ENCODE measurements at regions not wholly inside any gene's neighbourhood (a gene's known extent, or its start where the extent isn't known, plus 50 kb on each side); places are given as distances from the start of the nearest gene placed in this dataset.

DNA sequence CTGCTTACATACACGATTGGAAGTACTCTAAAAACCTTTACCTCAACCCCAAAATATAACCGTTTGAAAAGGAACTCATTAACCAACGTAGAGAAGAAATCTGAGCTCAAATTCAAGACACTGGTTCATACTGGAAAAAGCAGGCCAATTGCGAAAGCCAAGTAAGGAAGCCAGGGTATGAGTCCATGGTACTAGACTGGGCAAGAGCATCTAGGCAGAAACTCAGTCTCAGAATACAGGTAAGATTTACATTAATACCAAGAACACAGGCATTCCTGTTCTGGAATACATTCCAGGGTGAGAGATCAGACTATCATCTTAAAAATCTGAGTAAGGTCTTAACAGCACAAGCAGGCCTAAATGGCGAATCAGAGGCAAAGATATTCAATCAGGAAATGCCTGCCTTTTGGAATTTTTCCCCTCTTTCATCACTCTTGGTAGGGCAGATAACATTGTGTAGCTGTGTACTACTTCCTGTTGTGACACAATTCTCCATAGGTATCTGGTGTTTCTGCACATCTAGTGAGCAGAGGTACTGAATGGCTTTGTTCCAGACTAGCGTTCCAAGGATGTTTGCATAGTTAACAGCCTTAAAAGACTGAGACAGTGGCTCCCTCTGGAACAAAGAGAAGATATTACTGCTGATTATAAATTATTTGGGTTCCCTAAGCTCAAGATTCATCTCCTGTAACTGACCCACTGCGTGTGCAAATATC is 311.3 kb downstream of the PCDH19 start:
- Histone ChIP-seq H3K9me3 (ENCODE audit: control insufficient read depth, low read depth, low read length) (no peaks in the 10 kb centered on the region), H4K91ac (ENCODE audit: insufficient read length, low read depth, low read length) (no peak overlapping the region), H2BK120ac (ENCODE audit: low read depth, low read length, poor library complexity, severe bottlenecking) (no peak overlapping the region), H3K9ac (ENCODE audit: extremely low read depth, insufficient read length, low read length) (no peak overlapping the region), H4K5ac (ENCODE audit: insufficient read length, low read depth, low read length) (no peak overlapping the region), H2BK20ac (ENCODE audit: low read depth, low read length, poor library complexity, severe bottlenecking) (no peak overlapping the region), H3K4ac (ENCODE audit: low read depth, low read length) (no peak overlapping the region), H3K79me1 (ENCODE audit: insufficient read depth, low read depth, low read length, poor library complexity, severe bottlenecking) (no peaks in the 10 kb centered on the region), H3K4me1 (ENCODE audit: insufficient read depth, low read length) (no peaks in the 10 kb centered on the region), H3K18ac (ENCODE audit: insufficient read length, low read depth, low read length) (no peak overlapping the region), H3K56ac (ENCODE audit: insufficient read length, low read depth, low read length) (no peak overlapping the region), H3K27me3 (ENCODE audit: insufficient read depth, low read length) (no peaks in the 10 kb centered on the region), H4K8ac (replicated peaks; ENCODE audit: insufficient read length, low read depth, low read length) (no peak overlapping the region), H2BK5ac (ENCODE audit: insufficient read length, low read length) (no peak overlapping the region), H3K79me2 (ENCODE audit: insufficient read depth, low read length) (no peaks in the 10 kb centered on the region), H3K14ac (ENCODE audit: insufficient read depth, low read length) (no peak overlapping the region), H2AFZ (ENCODE audit: low read length) (no peak overlapping the region), H2BK15ac (ENCODE audit: low read depth, low read length) (no peak overlapping the region), H3K23me2 (ENCODE audit: insufficient read length, low read depth, low read length, poor library complexity, severe bottlenecking) (no peaks in the 10 kb centered on the region), H3K23ac (ENCODE audit: insufficient read length, low read depth, low read length) (no peak overlapping the region), H3T11ph (ENCODE audit: low read length) (no peak overlapping the region), H3K27ac (ENCODE audit: insufficient read length, low read depth, low read length) (no peak overlapping the region), H2AK5ac (ENCODE audit: insufficient read length, low read length) (no peak overlapping the region), H3K4me2 (ENCODE audit: insufficient read depth, insufficient read length, low read length) (no peak overlapping the region), H4K20me1 (ENCODE audit: control insufficient read depth, insufficient read depth, insufficient read length) (no peaks in the 10 kb centered on the region), H2BK12ac (ENCODE audit: insufficient read length, low read depth, low read length) (no peak overlapping the region)
- Mint-ChIP-seq H3K27me3 (ENCODE audit: low read depth) (no peaks in the 10 kb centered on the region), H3K4me3 (no peak overlapping the region), H3K36me3 (ENCODE audit: insufficient read depth in 1 of 3, low read depth in 3 of 3) (peaks cover 5 to 13% (median 7%) of the 10 kb centered on the region in 3 experiments; a peak in 5 of 7 replicates), H3K27ac (no peak overlapping the region), H3K4me1 (peaks cover 6 to 11% of the 10 kb centered on the region in 2 experiments; a peak in 3 of 4 replicates), H3K9me3 (peaks cover 11% of the 10 kb centered on the region in 2 experiments)
- WGBS (ENCODE audit: extremely low coverage, insufficient read length, low lambda C conversion rate) = no CpG with 5 or more reads among the region's 7 CpGs
- TF ChIP-seq, protein P1, sequence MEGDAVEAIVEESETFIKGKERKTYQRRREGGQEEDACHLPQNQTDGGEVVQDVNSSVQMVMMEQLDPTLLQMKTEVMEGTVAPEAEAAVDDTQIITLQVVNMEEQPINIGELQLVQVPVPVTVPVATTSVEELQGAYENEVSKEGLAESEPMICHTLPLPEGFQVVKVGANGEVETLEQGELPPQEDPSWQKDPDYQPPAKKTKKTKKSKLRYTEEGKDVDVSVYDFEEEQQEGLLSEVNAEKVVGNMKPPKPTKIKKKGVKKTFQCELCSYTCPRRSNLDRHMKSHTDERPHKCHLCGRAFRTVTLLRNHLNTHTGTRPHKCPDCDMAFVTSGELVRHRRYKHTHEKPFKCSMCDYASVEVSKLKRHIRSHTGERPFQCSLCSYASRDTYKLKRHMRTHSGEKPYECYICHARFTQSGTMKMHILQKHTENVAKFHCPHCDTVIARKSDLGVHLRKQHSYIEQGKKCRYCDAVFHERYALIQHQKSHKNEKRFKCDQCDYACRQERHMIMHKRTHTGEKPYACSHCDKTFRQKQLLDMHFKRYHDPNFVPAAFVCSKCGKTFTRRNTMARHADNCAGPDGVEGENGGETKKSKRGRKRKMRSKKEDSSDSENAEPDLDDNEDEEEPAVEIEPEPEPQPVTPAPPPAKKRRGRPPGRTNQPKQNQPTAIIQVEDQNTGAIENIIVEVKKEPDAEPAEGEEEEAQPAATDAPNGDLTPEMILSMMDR (conservative IDR thresholded peaks at IDR 0.05) = no peak
- no peak for DNase-seq

Data from H9 (cell line).